GM12865 (cell line): ENCODE measurements at regions not wholly inside any gene's neighbourhood (a gene's known extent, or its start where the extent isn't known, plus 50 kb on each side); places are given as distances from the start of the nearest gene placed in this dataset.

Experiments used
- DNase-seq: peaks from one replicate; pipeline ENCODE4 v3.0.0; 2010; ENCODE audit warnings: low read depth
- H3K4me3 ChIP-seq: 2 replicates; pipeline ENCODE4 v1.5.1; 2011; ENCODE audit warnings: mild to moderate bottlenecking, low read depth, low read length, control low read depth
- TF ChIP-seq, protein P1 (sequence below): IDR thresholded peaks from 2 replicates; pipeline ENCODE4 v1.5.1; 2011; ENCODE audit warnings: low read length, control low read depth, low read depth, inconsistent platforms; ENCODE audit not compliant: insufficient read depth; ENCODE audit errors: missing control alignments

DNA sequence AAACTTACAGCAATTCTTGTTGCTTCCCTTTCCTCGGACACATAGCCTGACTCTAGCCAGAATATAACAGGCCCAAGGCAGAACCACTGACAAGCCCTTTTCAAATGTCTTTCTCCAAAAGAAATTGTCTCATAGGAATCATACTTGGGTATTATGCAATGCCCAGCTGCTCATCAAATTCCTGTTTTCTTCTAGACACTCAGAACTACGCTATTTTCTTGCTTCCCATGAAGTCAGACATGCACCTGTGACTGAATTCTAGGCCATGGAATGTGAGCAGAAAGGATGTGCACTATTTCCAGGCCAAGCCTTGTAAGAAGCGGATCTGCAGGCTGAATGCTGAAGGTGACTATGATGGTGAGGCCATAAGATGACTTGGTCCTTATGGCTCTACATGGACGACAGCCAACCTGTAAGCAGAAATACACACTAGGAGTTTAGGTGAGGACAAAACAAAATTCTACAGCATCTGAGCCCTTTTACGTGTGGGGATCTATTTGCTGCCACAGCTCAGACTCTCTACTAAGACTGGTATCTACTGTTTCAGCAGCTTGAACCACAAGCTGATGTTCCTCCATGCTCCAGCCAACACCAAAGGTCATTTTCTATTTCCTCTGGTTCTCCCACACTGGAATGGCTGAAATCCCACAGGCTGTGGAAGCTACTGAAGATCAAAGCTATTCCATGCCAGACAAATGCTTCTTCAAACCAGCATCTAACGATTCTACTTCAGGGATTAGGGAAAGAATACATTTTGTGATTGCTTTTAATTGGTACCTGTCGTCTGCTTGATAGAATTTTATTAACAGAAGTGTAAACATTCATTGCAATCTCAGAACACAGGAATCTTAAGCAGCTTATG is 378.7 kb downstream of the RBM43 start:
- DNase-seq = no peak
- no peak overlapping the region for H3K4me3 ChIP-seq
- TF ChIP-seq, protein P1, sequence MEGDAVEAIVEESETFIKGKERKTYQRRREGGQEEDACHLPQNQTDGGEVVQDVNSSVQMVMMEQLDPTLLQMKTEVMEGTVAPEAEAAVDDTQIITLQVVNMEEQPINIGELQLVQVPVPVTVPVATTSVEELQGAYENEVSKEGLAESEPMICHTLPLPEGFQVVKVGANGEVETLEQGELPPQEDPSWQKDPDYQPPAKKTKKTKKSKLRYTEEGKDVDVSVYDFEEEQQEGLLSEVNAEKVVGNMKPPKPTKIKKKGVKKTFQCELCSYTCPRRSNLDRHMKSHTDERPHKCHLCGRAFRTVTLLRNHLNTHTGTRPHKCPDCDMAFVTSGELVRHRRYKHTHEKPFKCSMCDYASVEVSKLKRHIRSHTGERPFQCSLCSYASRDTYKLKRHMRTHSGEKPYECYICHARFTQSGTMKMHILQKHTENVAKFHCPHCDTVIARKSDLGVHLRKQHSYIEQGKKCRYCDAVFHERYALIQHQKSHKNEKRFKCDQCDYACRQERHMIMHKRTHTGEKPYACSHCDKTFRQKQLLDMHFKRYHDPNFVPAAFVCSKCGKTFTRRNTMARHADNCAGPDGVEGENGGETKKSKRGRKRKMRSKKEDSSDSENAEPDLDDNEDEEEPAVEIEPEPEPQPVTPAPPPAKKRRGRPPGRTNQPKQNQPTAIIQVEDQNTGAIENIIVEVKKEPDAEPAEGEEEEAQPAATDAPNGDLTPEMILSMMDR = no peak

DNA sequence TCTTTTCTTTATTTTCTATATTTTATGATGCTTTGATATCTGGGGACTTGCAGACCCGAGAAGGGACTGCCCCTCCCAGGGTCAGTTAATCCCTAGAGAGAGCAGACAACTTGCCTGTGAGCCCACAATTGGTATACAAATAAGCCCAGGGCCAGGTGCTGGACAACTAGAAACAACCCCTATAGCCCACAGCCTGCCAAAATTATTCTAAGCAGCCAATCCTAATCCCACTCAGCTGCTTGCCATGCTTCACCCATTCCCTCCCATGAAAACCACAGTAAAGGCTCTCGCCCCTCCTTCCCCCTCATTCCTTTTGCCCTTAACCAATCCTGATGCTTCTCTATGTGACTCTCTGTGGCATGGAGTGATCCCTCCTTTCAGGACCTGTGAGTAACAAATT is 380.7 kb downstream of the RBM43 start:
- no peak overlapping the region for H3K4me3 ChIP-seq
- TF ChIP-seq, protein P1 = no peak
- no peak for DNase-seq

DNA sequence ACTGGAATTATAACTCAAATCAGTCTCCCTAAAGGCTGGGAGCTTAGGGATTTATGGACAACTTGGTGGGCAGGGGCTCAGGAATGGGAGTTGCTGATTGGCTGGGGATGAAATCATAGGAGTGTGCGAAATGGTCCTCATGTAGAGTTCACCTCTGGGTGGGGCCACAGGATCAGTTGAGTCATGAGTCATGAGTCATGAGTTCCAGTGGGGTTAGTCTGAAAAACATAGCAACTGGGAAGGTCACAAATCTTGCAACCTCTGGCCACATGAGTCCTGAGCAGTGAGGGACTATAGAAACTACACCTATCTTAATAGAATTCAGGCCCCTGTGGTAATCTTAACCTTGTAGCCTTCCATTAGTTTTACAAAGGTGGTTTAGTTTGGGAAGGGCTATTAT is 383.3 kb downstream of the RBM43 start:
- DNase-seq = no peak
- TF ChIP-seq, protein P1 = no peak

DNA sequence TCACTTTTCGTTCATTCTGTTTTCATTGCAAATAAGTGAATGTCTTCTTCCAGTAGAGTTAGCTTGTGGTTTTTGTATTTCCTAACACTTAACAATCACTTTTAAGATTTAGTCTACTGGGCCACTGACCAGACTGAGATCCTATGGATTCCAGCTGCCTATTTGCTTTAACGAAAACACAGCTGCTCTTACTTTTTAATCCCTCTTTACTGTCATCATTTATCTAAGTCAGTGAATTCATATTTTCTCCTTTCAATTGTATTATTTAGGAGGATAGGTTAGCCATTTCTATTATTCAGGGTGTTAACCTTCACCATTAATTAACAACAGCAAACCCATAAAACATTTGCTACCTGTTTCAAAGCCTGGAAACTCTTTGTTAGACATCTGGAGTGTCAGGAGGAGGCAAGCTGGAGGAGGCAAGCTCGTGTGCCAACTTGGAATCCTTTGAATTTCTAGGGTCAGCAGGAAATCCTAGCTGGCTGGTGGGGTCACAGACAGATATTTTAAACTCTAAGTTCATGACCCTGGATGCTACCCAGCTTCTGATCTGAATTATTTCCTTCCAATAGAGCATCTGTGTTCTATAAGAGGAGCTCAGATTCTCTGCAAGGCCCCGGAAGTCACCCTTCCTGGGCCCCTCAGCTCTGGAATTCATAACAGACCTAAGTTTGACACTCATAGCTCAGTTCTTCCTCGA is 385.3 kb downstream of the RBM43 start:
- no peak for DNase-seq
- no peak overlapping the region for H3K4me3 ChIP-seq
- TF ChIP-seq, protein P1 = no peak

More for the DNA sequence above, 383.3 kb downstream of the RBM43 start:
- no peak overlapping the region for H3K4me3 ChIP-seq

DNA sequence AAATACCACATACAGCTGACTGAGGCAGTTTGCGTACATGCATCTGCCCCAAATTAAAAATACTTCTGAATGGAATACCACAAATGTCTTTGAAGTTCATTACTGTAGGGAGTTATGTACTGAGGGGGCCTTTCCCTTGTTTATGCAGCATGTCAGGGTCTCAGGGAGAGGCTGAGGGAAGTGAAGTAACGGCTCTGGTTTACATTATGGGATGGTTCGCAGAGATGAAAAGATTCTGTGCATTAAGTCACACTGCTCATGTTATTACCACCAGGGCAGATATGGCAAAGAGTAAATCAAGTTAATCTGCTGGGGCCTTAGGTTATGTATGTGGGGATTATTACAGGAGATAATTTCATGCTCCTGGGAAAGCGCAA is 385.9 kb upstream of the RND3 start:
- no peak overlapping the region for H3K4me3 ChIP-seq
- TF ChIP-seq, protein P1 = no peak
- no peak for DNase-seq

DNA sequence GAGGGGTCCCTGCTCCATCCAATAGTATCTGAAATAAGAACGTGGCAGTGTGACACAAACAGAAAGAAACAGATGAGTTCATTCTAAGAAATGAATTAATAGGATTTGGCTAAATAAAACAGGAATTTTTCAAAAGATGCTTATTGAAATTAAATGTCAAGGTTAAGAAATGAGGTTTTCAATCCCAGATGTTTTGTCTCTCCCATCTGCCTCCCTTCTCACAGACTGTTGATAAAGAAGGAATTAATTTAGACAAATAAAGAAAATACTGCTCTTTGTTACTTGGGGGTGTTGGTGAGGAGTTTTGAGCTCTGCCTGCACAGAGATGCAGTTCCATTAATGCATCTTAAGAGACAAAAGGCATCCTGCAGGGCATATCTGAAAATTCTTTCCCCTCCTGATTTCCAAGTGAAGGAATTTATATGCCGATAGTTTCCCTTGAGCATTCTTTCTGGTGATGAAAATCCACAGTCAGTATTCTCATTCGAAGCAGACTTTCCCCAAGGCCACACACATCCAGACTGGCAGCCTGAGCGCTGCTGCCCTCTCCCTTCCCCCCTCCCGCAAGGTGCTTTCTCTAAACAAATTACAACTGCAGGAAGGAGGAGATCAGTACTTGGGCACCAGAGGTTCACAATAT is 385.4 kb upstream of the RND3 start:
- TF ChIP-seq, protein P1 = no peak
- DNase-seq = no peak
- H3K4me3 ChIP-seq = no peak overlapping the region
